Dedifferentiated amniotic fluid mesenchymal stem cell (primary cell): ENCODE measurements at regions not wholly inside any gene's neighbourhood (a gene's known extent, or its start where the extent isn't known, plus 50 kb on each side); places are given as distances from the start of the nearest gene placed in this dataset.
A peak's percentile ranks its signal among the peaks of the same experiment; 100 is the strongest.
"Not testable (repeated sequence)": the region's sequence is repeated elsewhere in the genome, so short reads cannot be mapped to it uniquely, and the experiment has no call there.

Experiments
- DNase-seq: peaks from one replicate; pipeline ENCODE4 v3.0.0-alpha.2; 2016; ENCODE audit errors: extremely low spot score

- DNase-seq, result peak; percentile 78
Observed at GRCh38 chr12:67534681-67535080, 113.9 kb upstream of the DYRK2 start.

GRCh38 chr12:67535176-67535575 is 113.4 kb upstream of the DYRK2 start:
- no peak for DNase-seq

- no peak for DNase-seq
Observed at GRCh38 chr12:67535971-67536370, 112.6 kb upstream of the DYRK2 start.

GRCh38 chr12:67539329-67539728 is 109.2 kb upstream of the DYRK2 start:
- DNase-seq, result no peak

- no peak for DNase-seq
Observed at GRCh38 chr12:67539946-67540345, 108.6 kb upstream of the DYRK2 start.

GRCh38 chr12:67540920-67541624 is 107.5 kb upstream of the DYRK2 start:
- DNase-seq, result no peak

- no peak for DNase-seq
Observed at GRCh38 chr12:67541625-67541991, 106.9 kb upstream of the DYRK2 start.

- no peak for DNase-seq
Observed at GRCh38 chr12:67543021-67543770, 105.3 kb upstream of the DYRK2 start.

- DNase-seq, result no peak
Observed at GRCh38 chr12:67545298-67545697, 103.2 kb upstream of the DYRK2 start.

GRCh38 chr12:67546746-67547145 is 101.8 kb upstream of the DYRK2 start:
- DNase-seq, result no peak

- not testable (repeated sequence) for DNase-seq
Observed at GRCh38 chr12:67555075-67555717, 93.3 kb upstream of the DYRK2 start.

- no peak for DNase-seq
Observed at GRCh38 chr12:67558775-67559174, 89.8 kb upstream of the DYRK2 start.

GRCh38 chr12:67559751-67560150 is 88.8 kb upstream of the DYRK2 start:
- DNase-seq, result no peak

GRCh38 chr12:67562513-67563287 is 85.8 kb upstream of the DYRK2 start:
- DNase-seq, result no peak

GRCh38 chr12:67568055-67568454 is 80.5 kb upstream of the DYRK2 start:
- DNase-seq, result no peak

- DNase-seq, result no peak
Observed at GRCh38 chr12:67572492-67572891, 76.1 kb upstream of the DYRK2 start.

GRCh38 chr12:67573566-67573965 is 75.0 kb upstream of the DYRK2 start:
- no peak for DNase-seq

GRCh38 chr12:67578976-67579661 is 69.4 kb upstream of the DYRK2 start:
- DNase-seq, result no peak

GRCh38 chr12:67579662-67580003 is 68.9 kb upstream of the DYRK2 start:
- no peak for DNase-seq

- no peak for DNase-seq
Observed at GRCh38 chr12:67582238-67582834, 66.2 kb upstream of the DYRK2 start.

GRCh38 chr12:67582844-67583243 is 65.7 kb upstream of the DYRK2 start:
- DNase-seq, result no peak
